HepG2 (cell line): ENCODE measurements at regions not wholly inside any gene's neighbourhood (a gene's known extent, or its start where the extent isn't known, plus 50 kb on each side); places are given as distances from the start of the nearest gene placed in this dataset.

Experiments
- CBX5 ChIP-seq: sonication (generic); formaldehyde crosslinking; IDR thresholded peaks from 2 replicates; pipeline ENCODE4 v1.4.0; 2020; ENCODE audit warnings: missing genetic modification reagents, borderline replicate concordance
- EP300 ChIP-seq, 3 experiments: sonication (generic) in 1 of 3; formaldehyde crosslinking in 1 of 3; IDR thresholded peaks; 2 replicates each; pipeline versions ENCODE4 v1.5.1 to v1.6.1; 2011 to 2020; ENCODE audit warnings: low read depth in 2 of 3, low read length in 2 of 3, borderline replicate concordance in 1 of 3, improper control_type of control experiment in 1 of 3, mild to moderate bottlenecking in 1 of 3, missing genetic modification reagents in 1 of 3, moderate library complexity in 1 of 3
- EZH2 ChIP-seq: conservative IDR thresholded peaks from 2 replicates; pipeline ENCODE4 v1.6.1; 2012; ENCODE audit warnings: mild to moderate bottlenecking, low read depth, low read length, moderate library complexity
- HCFC1 ChIP-seq: fragments of 150-350 bp; IDR thresholded peaks from 2 replicates; pipeline ENCODE4 v1.6.1; 2014; ENCODE audit warnings: low read depth, low read length
- KAT7 ChIP-seq: IDR thresholded peaks from 2 replicates; pipeline ENCODE4 v1.6.1; 2018; ENCODE audit warnings: borderline replicate concordance, missing compliant biosample characterization
- ZFYVE20 ChIP-seq: sonication (generic); formaldehyde crosslinking; IDR thresholded peaks from 2 replicates; pipeline ENCODE4 v1.8.0; 2023; ENCODE audit warnings: low read depth, mild to moderate bottlenecking, moderate library complexity, missing genetic modification reagents, borderline replicate concordance
- ZNF260 ChIP-seq: sonication (generic); formaldehyde crosslinking; IDR thresholded peaks from 2 replicates; pipeline ENCODE4 v1.4.0; 2020; ENCODE audit warnings: missing genetic modification reagents, low read depth, mild to moderate bottlenecking, borderline replicate concordance
- TF ChIP-seq, protein P1 (sequence below): sonication (generic); formaldehyde crosslinking; IDR thresholded peaks from 2 replicates; pipeline ENCODE4 v1.8.0; 2022; ENCODE audit warnings: missing genetic modification reagents, mild to moderate bottlenecking, borderline replicate concordance
- TF ChIP-seq, protein P2 (sequence below): sonication (generic); formaldehyde crosslinking; IDR thresholded peaks from 2 replicates; pipeline ENCODE4 v1.5.0; 2020; ENCODE audit warnings: mild to moderate bottlenecking, missing genetic modification reagents, moderate library complexity

DNA sequence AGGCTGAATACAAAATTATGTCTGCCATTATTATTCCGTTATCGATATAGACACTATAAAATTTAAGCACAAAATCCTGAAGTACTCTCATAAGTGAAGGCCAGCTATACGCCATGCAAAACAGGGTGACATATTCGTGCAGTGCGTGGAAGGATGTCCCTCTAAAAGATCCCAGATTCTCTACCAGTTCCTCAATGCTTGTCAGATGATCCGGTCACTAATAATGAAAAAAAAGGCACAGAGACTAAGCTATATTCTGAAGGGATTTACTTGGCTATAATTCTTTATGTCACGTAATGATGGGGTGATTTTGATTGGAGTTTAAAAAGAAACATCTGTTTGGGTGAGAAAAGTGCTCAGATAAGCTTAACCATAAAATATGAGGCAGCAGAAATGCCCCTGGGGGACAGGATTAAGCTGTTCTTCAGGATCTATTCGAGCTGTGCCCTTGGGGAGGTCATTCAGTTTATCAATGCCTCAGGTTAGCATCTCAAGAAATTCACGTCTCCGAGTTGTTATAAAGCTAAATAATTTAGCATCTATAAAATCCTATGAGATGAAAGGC is 229.7 kb upstream of the PITRM1 start:
- TF ChIP-seq, protein P1, sequence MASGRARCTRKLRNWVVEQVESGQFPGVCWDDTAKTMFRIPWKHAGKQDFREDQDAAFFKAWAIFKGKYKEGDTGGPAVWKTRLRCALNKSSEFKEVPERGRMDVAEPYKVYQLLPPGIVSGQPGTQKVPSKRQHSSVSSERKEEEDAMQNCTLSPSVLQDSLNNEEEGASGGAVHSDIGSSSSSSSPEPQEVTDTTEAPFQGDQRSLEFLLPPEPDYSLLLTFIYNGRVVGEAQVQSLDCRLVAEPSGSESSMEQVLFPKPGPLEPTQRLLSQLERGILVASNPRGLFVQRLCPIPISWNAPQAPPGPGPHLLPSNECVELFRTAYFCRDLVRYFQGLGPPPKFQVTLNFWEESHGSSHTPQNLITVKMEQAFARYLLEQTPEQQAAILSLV, result no peak
- TF ChIP-seq EZH2, result no peak
- no peak for TF ChIP-seq CBX5 (CRISPR knock-in tag)
- TF ChIP-seq ZFYVE20, result no peak
- TF ChIP-seq ZNF260 (CRISPR knock-in tag), result no peak
- TF ChIP-seq HCFC1, result no peak
- TF ChIP-seq, protein P2, sequence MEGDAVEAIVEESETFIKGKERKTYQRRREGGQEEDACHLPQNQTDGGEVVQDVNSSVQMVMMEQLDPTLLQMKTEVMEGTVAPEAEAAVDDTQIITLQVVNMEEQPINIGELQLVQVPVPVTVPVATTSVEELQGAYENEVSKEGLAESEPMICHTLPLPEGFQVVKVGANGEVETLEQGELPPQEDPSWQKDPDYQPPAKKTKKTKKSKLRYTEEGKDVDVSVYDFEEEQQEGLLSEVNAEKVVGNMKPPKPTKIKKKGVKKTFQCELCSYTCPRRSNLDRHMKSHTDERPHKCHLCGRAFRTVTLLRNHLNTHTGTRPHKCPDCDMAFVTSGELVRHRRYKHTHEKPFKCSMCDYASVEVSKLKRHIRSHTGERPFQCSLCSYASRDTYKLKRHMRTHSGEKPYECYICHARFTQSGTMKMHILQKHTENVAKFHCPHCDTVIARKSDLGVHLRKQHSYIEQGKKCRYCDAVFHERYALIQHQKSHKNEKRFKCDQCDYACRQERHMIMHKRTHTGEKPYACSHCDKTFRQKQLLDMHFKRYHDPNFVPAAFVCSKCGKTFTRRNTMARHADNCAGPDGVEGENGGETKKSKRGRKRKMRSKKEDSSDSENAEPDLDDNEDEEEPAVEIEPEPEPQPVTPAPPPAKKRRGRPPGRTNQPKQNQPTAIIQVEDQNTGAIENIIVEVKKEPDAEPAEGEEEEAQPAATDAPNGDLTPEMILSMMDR, result no peak
- no peak for TF ChIP-seq KAT7 (CRISPR knock-in tag)
- TF ChIP-seq EP300 (IDR thresholded peaks at IDR 0.05; ENCODE audit: low read depth in 2 of 2, low read length in 2 of 2), result no peak
- no peak for TF ChIP-seq EP300 (CRISPR knock-in tag; IDR thresholded peaks at IDR 0.05; ENCODE audit: borderline replicate concordance)
